HG02759 (cell line): ENCODE measurements at regions not wholly inside any gene's neighbourhood (a gene's known extent, or its start where the extent isn't known, plus 50 kb on each side); places are given as distances from the start of the nearest gene placed in this dataset.

Experiments
- ATAC-seq: cut with Tn5 transposase; IDR thresholded peaks from one replicate; pipeline ENCODE4 v1.9.1; 2021; ENCODE audit warnings: mild to moderate bottlenecking, moderate library complexity; ENCODE audit not compliant: unreplicated experiment

DNA sequence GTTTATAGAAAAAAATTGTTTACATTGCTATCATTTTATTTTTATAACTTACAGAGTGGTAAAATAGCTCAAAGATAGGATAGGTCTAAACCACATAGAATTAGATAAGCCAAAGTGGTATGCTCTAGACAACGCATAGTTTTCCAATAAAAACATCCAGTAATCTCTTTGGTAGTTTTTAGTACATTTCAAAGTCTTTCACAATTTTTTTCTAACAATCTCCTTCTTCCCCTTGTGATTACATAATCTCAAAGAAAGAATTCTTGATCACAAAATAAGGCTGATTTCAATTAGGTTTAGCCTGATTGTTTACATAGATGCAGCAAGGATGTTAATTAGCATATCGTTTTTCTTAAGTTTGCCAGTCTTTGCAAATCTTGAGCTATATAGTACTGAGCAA is 460.0 kb downstream of the FUT8 start:
- ATAC-seq: no peak

DNA sequence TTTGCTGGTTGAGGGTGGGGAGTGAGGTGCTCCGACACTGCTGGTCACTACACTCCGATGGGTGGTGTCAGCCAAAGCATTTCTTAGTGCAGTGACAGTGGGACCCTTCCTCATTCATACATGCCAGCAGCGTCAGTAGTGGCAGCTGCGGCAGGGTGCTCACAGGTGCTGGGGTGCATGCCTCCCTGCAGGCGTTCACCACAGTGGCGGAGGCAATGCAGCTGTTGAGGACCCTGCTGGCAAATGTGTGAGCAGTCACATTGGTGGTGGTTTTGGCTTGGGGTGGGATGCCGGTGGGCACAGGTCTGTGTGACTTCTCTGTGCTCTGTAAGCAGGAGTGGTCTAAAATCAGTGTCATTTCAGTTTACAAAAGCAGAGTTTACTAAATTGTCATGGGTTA is 464.6 kb downstream of the FUT8 start:
- ATAC-seq: no peak

DNA sequence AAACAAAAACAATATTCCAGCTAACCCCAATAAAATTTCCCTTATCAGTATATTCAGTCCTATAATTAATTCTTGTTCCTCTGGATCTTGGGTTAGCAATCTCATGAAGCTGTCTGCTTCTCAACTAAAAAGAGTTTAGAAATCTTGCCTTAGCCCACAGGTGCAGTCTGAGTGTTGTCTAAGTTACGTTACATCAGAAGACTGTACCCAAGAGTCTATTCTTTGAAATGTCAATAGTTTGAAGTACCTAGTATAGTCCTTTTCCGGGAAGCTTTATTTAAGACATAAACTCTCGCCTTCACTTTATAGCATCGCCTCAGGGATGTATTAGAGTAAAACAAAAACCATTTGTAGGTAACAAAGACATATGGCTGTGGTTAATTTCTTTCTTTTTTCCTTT is 465.1 kb downstream of the FUT8 start:
- ATAC-seq: no peak

DNA sequence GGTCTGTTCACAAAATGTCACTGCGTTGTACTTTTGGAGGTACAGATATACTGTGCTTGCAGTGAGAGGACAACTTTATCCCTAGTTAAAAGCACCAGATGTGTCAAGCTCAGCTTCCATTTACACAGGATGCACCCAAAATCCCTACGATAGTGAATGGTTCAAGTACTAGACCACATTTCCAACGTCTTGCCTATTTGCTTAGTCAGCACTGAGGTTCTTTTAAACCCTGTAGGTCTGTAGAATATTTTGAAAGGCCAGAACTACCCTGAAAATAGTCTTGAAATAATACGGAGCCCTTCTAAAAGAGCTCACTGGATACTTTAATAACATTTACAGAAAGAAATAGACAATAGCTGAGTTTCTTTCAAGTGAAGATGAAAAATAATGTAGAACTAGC is 466.1 kb downstream of the FUT8 start:
- ATAC-seq: no peak

DNA sequence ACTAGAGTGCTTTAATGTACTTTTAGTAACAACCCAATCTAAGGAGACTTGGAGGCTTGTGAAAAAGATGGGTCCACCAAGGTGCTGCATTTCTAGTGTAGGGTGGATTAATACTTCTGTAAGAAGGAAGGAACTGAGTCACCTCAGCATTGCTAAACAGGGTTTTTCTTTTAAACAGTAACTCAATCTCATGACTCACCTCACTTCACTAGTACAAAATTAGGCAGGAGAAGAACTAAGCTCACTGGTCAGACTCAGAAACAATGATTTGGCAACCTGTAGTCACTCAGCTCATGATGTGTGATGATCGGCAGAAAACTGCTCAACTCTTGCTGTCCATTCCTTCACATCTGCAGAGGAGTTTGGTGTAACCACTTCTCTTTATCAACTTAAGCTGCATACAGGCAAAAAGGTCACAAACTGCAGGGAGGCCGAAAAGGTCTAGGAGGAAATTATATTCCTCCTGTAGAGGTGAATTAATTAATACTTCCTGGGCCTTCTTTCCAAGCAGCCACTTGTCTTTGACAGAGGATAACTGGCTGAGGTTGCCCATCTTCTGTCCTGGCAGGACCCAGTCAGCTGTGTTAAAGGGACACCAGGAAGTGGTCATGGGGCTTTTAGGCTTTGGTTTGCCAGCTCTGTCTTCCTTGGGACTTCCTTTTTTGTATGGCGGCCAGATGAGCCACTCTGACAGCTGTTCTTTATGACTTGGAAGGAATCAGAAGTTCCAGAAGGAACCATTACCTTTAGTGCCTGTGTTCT is 466.9 kb downstream of the FUT8 start:
- peak; percentile 66 for ATAC-seq

DNA sequence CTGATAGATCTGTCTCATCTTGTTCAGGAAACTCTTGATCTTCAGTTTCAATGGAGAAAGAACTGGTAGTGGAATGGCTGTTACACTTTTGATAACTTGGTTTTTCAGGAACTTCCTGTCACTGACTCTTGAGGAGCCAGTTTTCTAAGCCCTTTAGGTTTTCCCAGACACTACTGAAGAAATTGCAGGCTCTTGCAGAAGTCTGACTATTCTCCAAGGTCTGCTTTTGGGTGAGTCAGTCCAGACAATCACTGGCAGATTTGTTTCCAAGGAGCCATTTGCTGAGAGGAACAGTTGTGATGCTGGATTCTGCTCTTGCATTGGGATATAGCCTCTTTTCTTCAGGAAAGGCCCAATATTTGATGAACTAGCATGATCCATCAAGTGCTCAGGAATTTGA is 468.0 kb downstream of the FUT8 start:
- ATAC-seq: no peak

DNA sequence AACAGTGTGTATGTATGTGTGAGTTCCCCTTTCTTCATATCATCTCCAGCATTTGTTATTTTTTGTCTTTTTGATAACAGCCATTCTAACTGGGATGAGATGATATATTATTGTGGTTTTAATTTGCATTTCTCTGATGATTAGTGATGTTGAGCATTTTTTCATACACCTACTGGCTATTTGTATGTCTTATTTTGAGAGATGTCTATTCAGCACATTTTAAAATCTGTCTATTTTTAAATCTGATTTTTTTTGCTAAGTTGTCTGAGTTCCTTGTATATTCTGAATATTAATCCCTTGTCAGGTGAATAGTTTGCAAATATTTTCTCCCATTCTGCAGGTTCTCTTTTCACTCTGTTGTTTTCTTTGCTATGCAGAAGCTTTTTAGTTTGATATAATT is 469.1 kb downstream of the FUT8 start:
- no peak for ATAC-seq

DNA sequence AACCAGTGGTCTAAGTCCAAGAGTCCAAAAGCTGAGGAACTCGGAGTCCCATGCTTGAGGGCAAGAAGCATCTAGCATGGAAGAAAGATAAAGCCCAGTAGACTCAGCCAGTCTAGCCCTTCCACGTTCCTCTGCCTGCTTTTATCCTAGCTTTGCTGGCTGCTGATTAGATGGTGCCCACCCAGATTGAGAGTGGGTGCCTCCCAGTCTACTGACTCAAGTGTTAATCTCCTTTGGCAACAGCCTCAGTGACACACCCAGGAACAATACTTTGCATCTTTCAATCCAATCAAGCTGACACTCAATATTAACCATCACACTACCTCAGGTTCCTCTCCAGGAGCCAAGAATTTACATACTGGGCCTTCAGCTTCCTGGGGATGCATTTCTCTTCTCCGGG is 476.1 kb downstream of the FUT8 start:
- no peak for ATAC-seq

DNA sequence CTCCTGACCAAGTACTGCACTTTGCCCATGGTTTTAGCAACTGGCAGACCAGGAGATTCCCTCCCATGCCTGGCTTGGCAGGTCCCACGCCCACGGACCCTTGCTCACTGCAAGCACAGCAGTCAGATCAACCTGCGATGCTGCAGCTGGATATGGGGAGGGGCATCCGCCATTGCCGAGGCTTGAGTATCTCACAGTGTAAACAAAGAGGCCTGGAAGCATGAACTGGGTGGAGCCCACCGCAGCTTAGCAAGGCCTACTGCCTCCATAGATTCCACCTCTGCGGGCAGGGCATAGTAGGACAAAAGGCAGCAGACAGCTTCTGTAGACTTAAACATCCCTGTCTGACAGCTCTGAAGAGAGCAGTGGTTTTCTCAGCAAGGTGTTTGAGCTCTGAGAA is 479.8 kb downstream of the FUT8 start:
- no peak for ATAC-seq

DNA sequence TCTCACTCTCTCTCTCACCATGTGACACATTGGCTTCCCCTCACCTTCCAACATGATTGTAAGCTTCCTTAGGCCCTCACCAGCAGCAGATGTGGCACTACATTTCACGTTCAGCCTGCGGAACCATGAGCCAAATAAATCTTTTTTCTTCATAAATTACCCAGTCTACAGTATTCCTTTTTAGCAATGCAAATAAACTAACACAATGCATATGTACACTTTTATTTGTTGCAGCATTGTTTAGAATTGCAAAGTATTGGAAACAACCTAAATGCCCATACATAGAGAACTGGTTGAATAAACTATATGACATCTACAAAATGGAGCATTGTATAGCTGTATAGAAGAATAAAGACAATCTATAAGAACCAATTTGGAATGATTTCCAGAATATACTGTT is 487.6 kb downstream of the FUT8 start:
- ATAC-seq: no peak

DNA sequence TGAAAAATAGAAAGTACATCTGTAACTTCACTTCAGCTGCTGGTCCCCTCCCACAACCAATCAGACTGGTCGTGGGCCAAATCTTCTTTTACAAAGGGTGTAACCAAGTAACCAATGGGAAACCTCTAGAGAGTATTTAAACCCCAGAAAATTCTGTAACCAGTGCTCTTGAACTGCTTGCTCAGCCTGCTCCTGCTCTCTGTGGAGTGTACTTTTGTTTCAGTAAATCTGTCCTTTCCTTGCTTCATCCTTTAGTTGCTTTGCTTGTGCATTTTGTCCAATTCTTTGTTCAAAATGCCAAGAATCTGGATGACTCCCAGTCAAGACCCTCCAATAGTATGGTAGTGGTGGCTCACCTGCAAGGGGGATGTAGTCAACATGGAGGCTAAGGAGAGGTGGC is 489.1 kb downstream of the FUT8 start:
- ATAC-seq: no peak

DNA sequence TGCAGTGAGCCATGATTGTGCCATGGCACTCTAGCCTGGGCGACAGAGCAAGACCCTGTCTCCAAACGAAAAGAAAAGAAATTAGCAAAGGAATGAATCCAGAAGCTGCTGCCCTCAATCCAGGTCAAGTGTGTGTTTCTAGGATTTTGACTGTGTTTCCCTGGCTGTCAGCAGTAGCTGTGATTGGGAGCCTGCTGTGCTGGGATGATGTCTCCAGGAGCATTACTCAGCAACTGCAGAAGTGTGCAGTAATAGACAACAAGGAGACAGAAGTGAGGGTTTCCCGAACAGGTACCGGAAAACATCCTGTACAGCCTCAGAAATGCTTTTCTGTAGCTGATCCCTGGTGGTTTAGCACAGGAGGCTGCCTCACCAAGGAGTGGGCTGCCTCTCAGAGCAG is 492.5 kb downstream of the FUT8 start:
- ATAC-seq: no peak

DNA sequence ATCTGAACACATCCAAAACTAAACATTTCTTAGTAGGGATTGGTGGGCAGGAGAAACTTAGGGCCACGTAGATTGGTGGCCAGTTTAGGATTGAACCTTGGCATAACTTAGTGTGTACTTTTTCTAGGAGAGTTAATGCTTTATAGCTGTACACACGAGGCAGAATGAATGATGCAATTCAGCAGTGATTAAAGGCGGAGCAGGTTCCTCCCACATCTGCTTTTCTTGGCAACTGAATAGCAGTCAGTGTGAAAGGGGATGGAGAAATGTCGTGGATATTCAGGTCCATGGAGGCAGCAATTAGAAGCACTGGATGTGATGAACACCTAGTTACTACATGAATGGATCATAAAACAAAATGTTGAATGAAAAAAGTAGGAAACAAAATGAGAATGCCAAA is 493.8 kb downstream of the FUT8 start:
- ATAC-seq: no peak

DNA sequence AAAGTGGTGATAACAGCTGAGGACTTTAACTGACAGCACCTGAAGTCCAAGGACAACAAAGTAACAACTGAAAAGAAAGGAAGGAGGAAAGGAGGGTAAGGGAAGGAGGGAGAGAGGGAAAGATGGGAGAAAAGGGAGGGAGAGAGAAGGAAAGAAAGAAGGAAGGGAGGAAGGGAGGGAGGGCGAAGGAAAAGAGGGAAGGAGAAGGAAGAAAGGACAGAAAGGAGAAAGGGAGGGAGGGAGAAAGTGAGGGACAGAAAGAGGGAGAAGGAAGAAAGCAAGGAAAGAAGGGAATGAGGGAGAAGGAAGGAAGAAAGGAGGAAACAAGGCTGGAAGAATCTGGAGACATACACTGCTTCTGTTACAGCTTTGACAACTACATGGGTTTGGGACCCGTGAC is 494.4 kb downstream of the FUT8 start:
- no peak for ATAC-seq

DNA sequence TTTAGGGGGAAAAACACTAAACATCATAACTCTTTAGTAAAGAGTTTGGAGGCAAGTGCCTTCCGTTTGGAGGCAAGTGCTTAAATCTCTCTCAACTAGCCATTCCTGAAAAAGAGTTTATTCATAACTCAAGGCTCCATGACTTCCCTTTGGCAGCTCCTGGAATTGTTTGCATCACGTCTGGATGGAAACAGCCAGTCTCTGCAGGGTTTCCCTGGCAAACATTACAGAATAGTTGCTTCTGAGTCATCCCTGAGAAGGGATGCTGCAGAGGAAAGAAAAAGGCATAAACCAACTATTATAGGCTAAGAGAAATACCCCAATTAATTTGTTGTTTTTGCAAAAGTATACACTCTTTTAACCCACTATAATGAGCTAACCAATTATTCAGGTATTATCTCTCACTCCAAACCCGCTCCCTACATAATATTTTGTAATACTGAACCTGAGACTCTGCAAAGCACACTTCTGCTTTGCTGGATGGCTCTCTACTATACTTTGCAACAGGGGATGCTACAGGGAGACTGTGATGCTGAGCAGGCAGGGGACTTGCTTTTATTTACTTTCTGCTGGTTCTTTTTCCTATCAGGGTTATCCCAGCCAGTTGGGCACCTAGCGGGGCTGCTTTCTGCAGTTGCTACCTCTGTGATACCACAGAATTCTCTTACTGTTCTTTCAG is 497.7 kb downstream of the FUT8 start:
- ATAC-seq: no peak

DNA sequence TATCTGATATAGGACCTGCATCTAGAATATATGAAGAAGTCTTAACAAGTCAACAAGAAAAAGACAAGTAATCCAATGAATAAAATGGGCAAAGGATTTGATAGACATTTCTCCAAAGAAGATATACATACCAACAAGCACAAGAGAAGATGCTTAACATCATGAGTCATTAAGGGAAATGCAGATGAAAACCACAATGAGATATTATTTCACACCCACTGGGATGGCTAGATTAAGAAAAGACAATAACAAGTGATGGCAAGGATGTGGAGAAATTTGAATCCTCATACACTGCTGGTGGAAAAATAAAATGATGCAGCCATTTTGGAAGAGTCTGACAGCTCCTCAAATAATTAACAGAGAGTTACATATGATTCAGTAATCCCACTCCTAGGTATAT is 502.6 kb downstream of the FUT8 start:
- ATAC-seq: no peak

DNA sequence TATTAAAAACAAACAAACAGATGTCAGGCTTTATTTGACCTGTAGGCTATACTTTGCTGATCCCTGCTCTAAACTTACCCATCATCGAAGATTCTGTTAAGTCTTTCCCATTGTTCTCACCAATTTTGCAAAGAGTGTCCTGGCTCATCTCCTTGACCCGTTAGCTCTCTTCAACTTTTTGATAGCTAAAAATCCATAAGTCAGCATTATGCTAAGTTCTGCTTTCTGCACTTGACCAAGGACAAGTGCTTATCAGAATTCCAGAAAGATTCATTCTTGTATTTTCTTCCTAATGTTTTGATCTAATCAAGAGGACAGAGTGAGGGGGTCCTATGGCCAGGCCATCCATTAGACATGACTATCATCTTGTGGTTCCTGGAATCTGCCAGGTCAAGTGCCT is 503.5 kb downstream of the FUT8 start:
- ATAC-seq: no peak

DNA sequence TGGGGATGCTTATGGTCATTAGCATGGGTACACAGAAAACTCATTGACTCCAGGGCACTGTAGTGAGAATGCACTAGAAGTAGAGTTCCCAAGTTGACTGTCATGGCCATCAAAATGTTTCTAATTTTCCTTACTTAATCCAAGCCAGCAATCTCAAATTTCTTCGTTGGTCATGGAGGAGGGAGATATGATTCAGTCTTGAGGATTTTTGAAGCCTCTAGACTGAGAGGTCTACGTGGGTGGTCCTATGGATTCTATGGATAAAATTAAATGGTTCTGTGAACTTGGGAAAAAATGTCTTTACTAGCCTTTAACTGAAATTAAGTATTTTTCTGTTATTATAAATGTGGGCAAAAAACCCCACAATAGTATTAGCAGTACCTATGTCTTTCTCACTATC is 508.5 kb downstream of the FUT8 start:
- ATAC-seq: no peak

DNA sequence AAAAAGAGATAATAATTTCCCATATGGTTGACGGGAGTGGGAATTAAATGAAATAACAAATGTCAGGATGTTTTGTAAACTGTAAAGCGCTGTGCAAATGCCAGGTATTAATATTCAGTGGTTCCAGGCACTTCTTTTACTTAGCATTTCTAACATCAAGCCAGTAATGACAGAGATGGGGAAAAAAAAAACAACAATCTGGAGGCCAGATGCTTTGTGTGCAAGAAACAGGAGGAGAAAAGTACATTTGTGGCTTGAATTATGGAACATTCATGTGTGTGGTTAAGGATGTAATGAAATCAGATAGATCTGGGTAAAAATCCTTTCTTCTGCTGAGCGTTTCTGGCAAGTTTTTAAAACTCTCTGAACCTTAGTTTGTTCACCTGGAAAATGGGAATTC is 509.6 kb downstream of the FUT8 start:
- ATAC-seq: no peak

DNA sequence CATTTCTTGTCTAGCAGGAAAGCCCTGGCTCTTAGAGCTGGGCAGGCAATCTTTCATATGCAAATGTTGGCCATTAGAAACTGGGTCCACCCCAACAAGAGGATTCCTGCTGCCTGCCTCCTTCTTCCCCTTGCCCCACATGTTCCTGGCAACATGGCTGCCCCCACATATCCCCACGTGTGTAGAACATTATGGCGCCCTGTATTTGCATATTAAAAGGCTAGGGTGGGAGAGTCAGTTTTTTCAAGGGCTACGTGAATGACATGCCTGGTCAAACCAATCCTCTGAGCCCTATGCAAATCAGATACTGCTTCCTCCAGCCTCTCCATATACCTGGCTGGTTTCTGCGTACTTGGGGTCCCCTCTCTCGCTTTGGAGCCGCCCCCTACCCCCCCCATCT is 514.0 kb downstream of the FUT8 start:
- no peak for ATAC-seq

DNA sequence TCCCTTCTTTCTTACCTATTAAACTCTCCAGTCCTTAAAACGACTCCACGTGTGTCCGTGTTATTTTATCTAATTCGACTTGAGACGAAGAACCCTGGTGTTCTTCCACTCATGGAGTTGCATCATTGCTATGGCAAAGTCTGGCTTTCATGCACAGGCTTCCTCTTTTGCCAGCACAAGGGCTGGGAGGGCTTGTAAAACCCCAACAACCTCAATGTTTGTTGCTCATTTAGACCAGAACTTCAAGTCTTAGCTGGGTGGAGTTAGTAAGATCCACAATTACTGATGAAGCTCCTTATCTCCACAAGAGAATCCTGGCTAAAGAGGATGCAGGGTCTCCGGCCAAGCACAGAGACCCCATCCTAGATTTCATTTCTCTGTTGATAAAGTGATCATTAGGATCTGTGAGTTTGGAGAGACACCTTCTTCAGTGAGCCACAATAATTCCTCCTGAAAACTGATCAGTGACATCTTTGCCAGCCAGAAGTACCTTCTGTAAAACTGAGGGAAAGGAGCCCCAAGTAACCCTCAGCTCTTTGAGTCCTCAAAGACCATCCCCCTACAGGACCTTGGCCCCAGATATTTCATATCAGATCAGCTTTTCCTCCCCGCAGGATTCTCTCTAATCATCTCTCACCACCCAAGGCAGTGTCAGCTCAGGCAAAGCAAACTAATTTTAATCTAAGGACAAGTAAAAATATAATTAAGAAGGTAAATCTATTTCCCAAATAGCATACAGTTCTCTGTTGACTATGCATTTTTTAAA is 514.6 kb downstream of the FUT8 start:
- ATAC-seq: no peak

DNA sequence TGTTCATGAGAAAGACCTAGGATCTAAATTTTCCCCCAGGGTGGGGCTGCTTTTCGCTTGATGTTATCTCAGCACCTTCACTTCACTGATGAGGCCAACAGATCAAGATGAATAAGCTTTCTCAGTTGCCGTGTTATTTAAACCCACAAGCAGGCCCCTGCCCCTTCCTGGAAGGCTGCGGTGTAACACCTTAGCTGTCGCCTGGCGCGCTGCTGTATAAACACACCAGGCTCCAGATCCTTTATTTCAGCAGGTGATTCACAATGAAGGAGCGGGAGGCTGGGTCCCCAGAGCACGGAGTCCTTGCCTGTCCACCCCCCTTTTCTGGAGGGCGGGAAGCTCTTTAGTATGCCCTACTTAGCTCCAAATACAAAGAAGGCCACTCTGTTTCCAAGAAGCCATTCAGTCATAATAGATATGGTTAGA is 515.4 kb downstream of the FUT8 start:
- no peak for ATAC-seq
